ENCODE measurements at regions not wholly inside any gene's neighbourhood (a gene's known extent, or its start where the extent isn't known, plus 50 kb on each side); places are given as distances from the start of the nearest gene placed in this dataset.
A peak's percentile ranks its signal among the peaks of the same experiment; 100 is the strongest.

DNA sequence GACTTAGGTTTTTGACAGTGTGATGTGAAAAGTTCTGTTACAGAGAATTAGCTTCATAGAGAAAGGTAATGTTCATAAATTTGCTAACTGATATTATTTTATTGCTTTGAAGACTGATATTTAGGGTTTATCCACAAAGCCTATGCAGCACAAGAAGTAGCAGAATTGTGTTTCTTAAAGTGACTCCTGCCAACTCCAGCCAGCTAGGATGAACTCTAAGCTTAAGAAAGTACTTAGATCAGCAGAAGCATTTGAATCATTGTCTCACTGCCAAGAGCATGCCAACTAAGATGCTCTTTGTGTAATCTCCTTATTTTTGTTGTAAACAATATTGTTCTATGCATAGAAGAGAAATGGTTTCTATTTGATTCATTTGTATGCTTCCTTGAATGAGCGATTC, 589.4 kb upstream of the ADGRL4 start:
- 88 to 94% (median 92%) methylated on average over 1 of the region's 1 CpG for WGBS, 5 donors
- Histone ChIP-seq H3K27me3 (replicated peaks in 1 of 7) (no peaks in the 10 kb centered on the region), H3K27ac (no peak overlapping the region), H3K9me3 (peaks cover 0 to 12% (median 2%) of the 10 kb centered on the region in 8 donors), H3K4me1 (no peaks in the 10 kb centered on the region), H3K36me3 (no peaks in the 10 kb centered on the region), H3K4me3 (no peak overlapping the region)
- no peak for TF ChIP-seq POLR2A (IDR thresholded peaks at IDR 0.05)
- no peak for TF ChIP-seq POLR2AphosphoS5 (IDR thresholded peaks at IDR 0.05)
- TF ChIP-seq, protein P1, sequence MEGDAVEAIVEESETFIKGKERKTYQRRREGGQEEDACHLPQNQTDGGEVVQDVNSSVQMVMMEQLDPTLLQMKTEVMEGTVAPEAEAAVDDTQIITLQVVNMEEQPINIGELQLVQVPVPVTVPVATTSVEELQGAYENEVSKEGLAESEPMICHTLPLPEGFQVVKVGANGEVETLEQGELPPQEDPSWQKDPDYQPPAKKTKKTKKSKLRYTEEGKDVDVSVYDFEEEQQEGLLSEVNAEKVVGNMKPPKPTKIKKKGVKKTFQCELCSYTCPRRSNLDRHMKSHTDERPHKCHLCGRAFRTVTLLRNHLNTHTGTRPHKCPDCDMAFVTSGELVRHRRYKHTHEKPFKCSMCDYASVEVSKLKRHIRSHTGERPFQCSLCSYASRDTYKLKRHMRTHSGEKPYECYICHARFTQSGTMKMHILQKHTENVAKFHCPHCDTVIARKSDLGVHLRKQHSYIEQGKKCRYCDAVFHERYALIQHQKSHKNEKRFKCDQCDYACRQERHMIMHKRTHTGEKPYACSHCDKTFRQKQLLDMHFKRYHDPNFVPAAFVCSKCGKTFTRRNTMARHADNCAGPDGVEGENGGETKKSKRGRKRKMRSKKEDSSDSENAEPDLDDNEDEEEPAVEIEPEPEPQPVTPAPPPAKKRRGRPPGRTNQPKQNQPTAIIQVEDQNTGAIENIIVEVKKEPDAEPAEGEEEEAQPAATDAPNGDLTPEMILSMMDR (IDR thresholded peaks at IDR 0.05 in 8 of 11, conservative IDR thresholded peaks at IDR 0.05 in 3 of 11): no peak
- intact Hi-C loops (cut with DNase I; ENCODE audit: low total_unique reads): no loop called here
- no peak for DNase-seq

GRCh38 chr1:79594121-79594698, 587.7 kb upstream of the ADGRL4 start:
- 81 to 90% (median 88%) methylated on average over 17 of the region's 17 CpGs for WGBS, 5 donors
- no peaks in the 10 kb centered on the region for H3K4me1 ChIP-seq
- no peak overlapping the region for H3K4me3 ChIP-seq
- no peaks in the 10 kb centered on the region for H3K27me3 ChIP-seq (replicated peaks in 1 of 7)
- no peak overlapping the region for H3K27ac ChIP-seq
- TF ChIP-seq POLR2A (IDR thresholded peaks at IDR 0.05) (no peak), POLR2AphosphoS5 (IDR thresholded peaks at IDR 0.05) (no peak)
- TF ChIP-seq, protein P1 (IDR thresholded peaks at IDR 0.05 in 8 of 11, conservative IDR thresholded peaks at IDR 0.05 in 3 of 11): no peak
- intact Hi-C loops (cut with DNase I; ENCODE audit: low total_unique reads): no loop called here
- no peak for DNase-seq
- H3K9me3 ChIP-seq: peaks cover 0 to 3% (median 0%) of the 10 kb centered on the region in 8 donors
- H3K36me3 ChIP-seq: no peaks in the 10 kb centered on the region

- TF ChIP-seq POLR2A (IDR thresholded peaks at IDR 0.05): no peak
- Histone ChIP-seq H3K4me1 (no peaks in the 10 kb centered on the region), H3K36me3 (no peaks in the 10 kb centered on the region), H3K9me3 (peaks cover 0 to 3% (median 0%) of the 10 kb centered on the region in 8 donors), H3K4me3 (no peak overlapping the region), H3K27me3 (replicated peaks in 1 of 7) (no peaks in the 10 kb centered on the region), H3K27ac (no peak overlapping the region)
- DNase-seq: no peak
- intact Hi-C loops (cut with DNase I; ENCODE audit: low total_unique reads): no loop called here
- 83 to 90% (median 88%) methylated on average over 1 of the region's 1 CpG for WGBS, 5 donors
These were observed 586.2 kb upstream of the ADGRL4 start for GRCh38 chr1:79592707-79593106.

GRCh38 chr1:79588719-79589118, 582.2 kb upstream of the ADGRL4 start:
- H3K27ac ChIP-seq: no peak overlapping the region
- no peak overlapping the region for H3K4me3 ChIP-seq
- TF ChIP-seq POLR2AphosphoS5 (IDR thresholded peaks at IDR 0.05) (no peak), POLR2A (IDR thresholded peaks at IDR 0.05) (no peak)
- TF ChIP-seq, protein P1 (IDR thresholded peaks at IDR 0.05 in 8 of 11, conservative IDR thresholded peaks at IDR 0.05 in 3 of 11): no peak
- intact Hi-C loops (cut with DNase I; ENCODE audit: low total_unique reads): no loop called here
- H3K27me3 ChIP-seq (replicated peaks in 1 of 7): no peaks in the 10 kb centered on the region
- H3K9me3 ChIP-seq: peaks cover 0 to 2% (median 0%) of the 10 kb centered on the region in 8 donors
- WGBS, 5 donors: 54 to 77% (median 59%) methylated on average over 2 of the region's 2 CpGs
- H3K36me3 ChIP-seq: no peaks in the 10 kb centered on the region
- DNase-seq: no peak
- H3K4me1 ChIP-seq: no peaks in the 10 kb centered on the region

- Histone ChIP-seq H3K9me3 (peaks cover 0 to 4% (median 0%) of the 10 kb centered on the region in 8 donors), H3K27me3 (replicated peaks in 1 of 7) (no peaks in the 10 kb centered on the region), H3K27ac (no peak overlapping the region), H3K4me3 (no peak overlapping the region), H3K4me1 (no peaks in the 10 kb centered on the region), H3K36me3 (no peaks in the 10 kb centered on the region)
- TF ChIP-seq, protein P1 (IDR thresholded peaks at IDR 0.05 in 8 of 11, conservative IDR thresholded peaks at IDR 0.05 in 3 of 11): peak in 1 of 11 experiments; percentile 11
- TF ChIP-seq POLR2AphosphoS5 (IDR thresholded peaks at IDR 0.05) (no peak), POLR2A (IDR thresholded peaks at IDR 0.05) (no peak)
- no peak for DNase-seq
- intact Hi-C loops (cut with DNase I; ENCODE audit: low total_unique reads): no loop called here
These were observed 580.7 kb upstream of the ADGRL4 start for GRCh38 chr1:79587229-79587628.
